H9 (cell line): ENCODE measurements at regions not wholly inside any gene's neighbourhood (a gene's known extent, or its start where the extent isn't known, plus 50 kb on each side); places are given as distances from the start of the nearest gene placed in this dataset.

Experiments
- DNase-seq: peaks from one replicate; pipeline ENCODE4 v3.0.0-alpha.2; 2017
- H2AFZ ChIP-seq: one replicate; pipeline ENCODE4 v1.6.1; 2013; ENCODE audit warnings: mild to moderate bottlenecking, low read length, control low read depth, moderate library complexity
- H2AK5ac ChIP-seq: 2 replicates; pipeline ENCODE4 v1.6.1; 2013; ENCODE audit warnings: low read length, control low read depth, mixed read lengths; ENCODE audit not compliant: insufficient read length
- H2BK120ac ChIP-seq: one replicate; pipeline ENCODE4 v1.6.1; 2013; ENCODE audit warnings: low read depth, mild to moderate bottlenecking, low read length, control low read depth, inconsistent platforms; ENCODE audit not compliant: poor library complexity, severe bottlenecking
- H2BK12ac ChIP-seq: 2 replicates; pipeline ENCODE4 v1.6.1; 2013; ENCODE audit warnings: low read length, control low read depth, mixed read lengths, low read depth; ENCODE audit not compliant: insufficient read length
- H2BK15ac ChIP-seq: 2 replicates; pipeline ENCODE4 v1.6.1; 2013; ENCODE audit warnings: low read depth, low read length, control low read depth
- H2BK20ac ChIP-seq: one replicate; pipeline ENCODE4 v1.6.1; 2013; ENCODE audit warnings: low read depth, mild to moderate bottlenecking, low read length, control low read depth, inconsistent platforms; ENCODE audit not compliant: poor library complexity, severe bottlenecking
- H2BK5ac ChIP-seq: 2 replicates; pipeline ENCODE4 v1.6.1; 2013; ENCODE audit warnings: low read length, control low read depth, mixed read lengths; ENCODE audit not compliant: insufficient read length
- H3K14ac ChIP-seq: 2 replicates; pipeline ENCODE4 v1.6.1; 2013; ENCODE audit warnings: low read length, control low read depth; ENCODE audit not compliant: insufficient read depth
- H3K18ac ChIP-seq: 2 replicates; pipeline ENCODE4 v1.6.1; 2013; ENCODE audit warnings: low read depth, mild to moderate bottlenecking, mixed read lengths, low read length, control low read depth; ENCODE audit not compliant: insufficient read length
- H3K23ac ChIP-seq: 2 replicates; pipeline ENCODE4 v1.6.1; 2013; ENCODE audit warnings: low read length, control low read depth, mixed read lengths, low read depth; ENCODE audit not compliant: insufficient read length
- H3K23me2 ChIP-seq: 2 replicates; pipeline ENCODE4 v1.6.1; 2013; ENCODE audit warnings: low read depth, mild to moderate bottlenecking, mixed read lengths, low read length, control low read depth; ENCODE audit not compliant: insufficient read length, poor library complexity, severe bottlenecking
- H3K27ac ChIP-seq: 2 replicates; pipeline ENCODE4 v1.5.1; 2013; ENCODE audit warnings: low read length, control low read depth, mixed read lengths, low read depth; ENCODE audit not compliant: insufficient read length
- H3K27me3 ChIP-seq: 2 replicates; pipeline ENCODE4 v1.6.1; 2013; ENCODE audit warnings: low read length, control low read depth, inconsistent platforms; ENCODE audit not compliant: insufficient read depth
- H3K4ac ChIP-seq: 2 replicates; pipeline ENCODE4 v1.6.1; 2013; ENCODE audit warnings: low read depth, mild to moderate bottlenecking, control low read depth, inconsistent platforms, low read length, moderate library complexity
- H3K4me1 ChIP-seq: 2 replicates; pipeline ENCODE4 v1.6.1; 2013; ENCODE audit warnings: low read length, control low read depth, inconsistent platforms; ENCODE audit not compliant: insufficient read depth
- H3K4me2 ChIP-seq: 2 replicates; pipeline ENCODE4 v1.6.1; 2013; ENCODE audit warnings: low read length, control low read depth, mixed read lengths; ENCODE audit not compliant: insufficient read length, insufficient read depth
- H3K56ac ChIP-seq: 2 replicates; pipeline ENCODE4 v1.6.1; 2013; ENCODE audit warnings: low read depth, mild to moderate bottlenecking, mixed read lengths, low read length, control low read depth; ENCODE audit not compliant: insufficient read length
- H3K79me1 ChIP-seq: 2 replicates; pipeline ENCODE4 v1.6.1; 2013; ENCODE audit warnings: low read depth, mild to moderate bottlenecking, moderate library complexity, low read length, control low read depth, inconsistent platforms; ENCODE audit not compliant: insufficient read depth, poor library complexity, severe bottlenecking
- H3K79me2 ChIP-seq: 2 replicates; pipeline ENCODE4 v1.6.1; 2013; ENCODE audit warnings: low read length, control low read depth, inconsistent platforms; ENCODE audit not compliant: insufficient read depth
- H3K9ac ChIP-seq: 2 replicates; pipeline ENCODE4 v1.6.1; 2013; ENCODE audit warnings: low read length, control low read depth, mixed read lengths; ENCODE audit not compliant: insufficient read length; ENCODE audit errors: extremely low read depth
- H3K9me3 ChIP-seq: one replicate; pipeline ENCODE4 v1.6.1; 2013; ENCODE audit warnings: low read depth, low read length, inconsistent platforms; ENCODE audit not compliant: control insufficient read depth
- H3T11ph ChIP-seq: one replicate; pipeline ENCODE4 v1.6.1; 2013; ENCODE audit warnings: mild to moderate bottlenecking, low read length, control low read depth, inconsistent platforms
- H4K20me1 ChIP-seq: one replicate; pipeline ENCODE4 v1.6.1; 2013; ENCODE audit not compliant: control insufficient read depth, insufficient read length, insufficient read depth
- H4K5ac ChIP-seq: 2 replicates; pipeline ENCODE4 v1.6.1; 2013; ENCODE audit warnings: low read depth, mild to moderate bottlenecking, mixed read lengths, low read length, control low read depth; ENCODE audit not compliant: insufficient read length
- H4K8ac ChIP-seq: replicated peaks from 2 replicates; pipeline ENCODE4 v1.6.1; 2013; ENCODE audit warnings: low read length, control low read depth, mixed read lengths, low read depth; ENCODE audit not compliant: insufficient read length
- H4K91ac ChIP-seq: 2 replicates; pipeline ENCODE4 v1.6.1; 2013; ENCODE audit warnings: low read depth, mild to moderate bottlenecking, moderate library complexity, mixed read lengths, low read length, control low read depth; ENCODE audit not compliant: insufficient read length
- H3K27ac Mint-ChIP-seq, 3 experiments: 2 replicates in 2 of 3; 3 replicates in 1 of 3; pipeline ENCODE4 v1.8.0; 2020 to 2021; ENCODE audit warnings: mixed read lengths in 3 of 3, mild to moderate bottlenecking in 1 of 3, moderate library complexity in 1 of 3
- H3K27me3 Mint-ChIP-seq: 2 replicates; pipeline ENCODE4 v1.8.0; 2021; ENCODE audit warnings: low read depth, mild to moderate bottlenecking, moderate library complexity, mixed read lengths
- H3K36me3 Mint-ChIP-seq, 3 experiments: 2 replicates in 2 of 3; 3 replicates in 1 of 3; pipeline ENCODE4 v1.8.0; 2020 to 2021; ENCODE audit warnings: low read depth in 3 of 3, mixed read lengths in 3 of 3; ENCODE audit not compliant: insufficient read depth in 1 of 3
- H3K4me1 Mint-ChIP-seq, 2 experiments: 2 replicates each; pipeline ENCODE4 v1.8.0; 2020; ENCODE audit warnings: mixed read lengths in 2 of 2
- H3K4me3 Mint-ChIP-seq, 2 experiments: 2 replicates in 1 of 2; 3 replicates in 1 of 2; pipeline ENCODE4 v1.8.0; 2020 to 2021; ENCODE audit warnings: mild to moderate bottlenecking in 2 of 2, mixed read lengths in 2 of 2, moderate library complexity in 1 of 2
- H3K9me3 Mint-ChIP-seq, 2 experiments: 2 replicates in 1 of 2; 3 replicates in 1 of 2; pipeline ENCODE4 v1.8.0; 2020; ENCODE audit warnings: mild to moderate bottlenecking in 2 of 2, mixed read lengths in 2 of 2, moderate library complexity in 1 of 2
- WGBS: extraction: QIAGEN DNeasy Blood & Tissue Kit; methylation state at CpG from one replicate; pipeline ENCODE4 v1.1.7; 2013; ENCODE audit warnings: missing lambda C conversion rate, low lambda C conversion rate, mixed read lengths; ENCODE audit not compliant: insufficient read length; ENCODE audit errors: extremely low coverage; 5-methylcytosine and 5-hydroxymethylcytosine counted together
- TF ChIP-seq, protein P1 (sequence below): fragments of 200-600 bp; sonication (generic); conservative IDR thresholded peaks from 3 replicates; pipeline ENCODE4 v1.8.0; 2021; ENCODE audit warnings: antibody characterized with exemption, mild to moderate bottlenecking

- no peak overlapping the region for H3K14ac ChIP-seq
- Mint-ChIP-seq H3K27ac (no peak overlapping the region; a peak in 1 of 7 replicates), H3K4me1 (no peaks in the 10 kb centered on the region), H3K9me3 (no peaks in the 10 kb centered on the region), H3K4me3 (no peak overlapping the region), H3K36me3 (no peaks in the 10 kb centered on the region), H3K27me3 (no peaks in the 10 kb centered on the region)
- no peak overlapping the region for H2BK12ac ChIP-seq
- no peaks in the 10 kb centered on the region for H4K20me1 ChIP-seq
- TF ChIP-seq, protein P1, sequence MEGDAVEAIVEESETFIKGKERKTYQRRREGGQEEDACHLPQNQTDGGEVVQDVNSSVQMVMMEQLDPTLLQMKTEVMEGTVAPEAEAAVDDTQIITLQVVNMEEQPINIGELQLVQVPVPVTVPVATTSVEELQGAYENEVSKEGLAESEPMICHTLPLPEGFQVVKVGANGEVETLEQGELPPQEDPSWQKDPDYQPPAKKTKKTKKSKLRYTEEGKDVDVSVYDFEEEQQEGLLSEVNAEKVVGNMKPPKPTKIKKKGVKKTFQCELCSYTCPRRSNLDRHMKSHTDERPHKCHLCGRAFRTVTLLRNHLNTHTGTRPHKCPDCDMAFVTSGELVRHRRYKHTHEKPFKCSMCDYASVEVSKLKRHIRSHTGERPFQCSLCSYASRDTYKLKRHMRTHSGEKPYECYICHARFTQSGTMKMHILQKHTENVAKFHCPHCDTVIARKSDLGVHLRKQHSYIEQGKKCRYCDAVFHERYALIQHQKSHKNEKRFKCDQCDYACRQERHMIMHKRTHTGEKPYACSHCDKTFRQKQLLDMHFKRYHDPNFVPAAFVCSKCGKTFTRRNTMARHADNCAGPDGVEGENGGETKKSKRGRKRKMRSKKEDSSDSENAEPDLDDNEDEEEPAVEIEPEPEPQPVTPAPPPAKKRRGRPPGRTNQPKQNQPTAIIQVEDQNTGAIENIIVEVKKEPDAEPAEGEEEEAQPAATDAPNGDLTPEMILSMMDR = no peak
- no peaks in the 10 kb centered on the region for H3K79me2 ChIP-seq
- no peak overlapping the region for H3K23ac ChIP-seq
- H4K5ac ChIP-seq = no peak overlapping the region
- H2AFZ ChIP-seq = no peak overlapping the region
- H4K8ac ChIP-seq = no peak overlapping the region
- no peak overlapping the region for H3K18ac ChIP-seq
- H2BK15ac ChIP-seq = no peak overlapping the region
- no peak overlapping the region for H3K4me2 ChIP-seq
- no peaks in the 10 kb centered on the region for H3K9me3 ChIP-seq
- no peak overlapping the region for H3K27ac ChIP-seq
- no peak overlapping the region for H2AK5ac ChIP-seq
- no peak overlapping the region for H3K4ac ChIP-seq
- no peak overlapping the region for H3K9ac ChIP-seq
- no peak overlapping the region for H2BK20ac ChIP-seq
- H3K79me1 ChIP-seq = no peaks in the 10 kb centered on the region
- no peak overlapping the region for H2BK5ac ChIP-seq
- no CpG with 5 or more reads among the region's 2 CpGs for WGBS
- no peaks in the 10 kb centered on the region for H3K27me3 ChIP-seq
- H3K23me2 ChIP-seq = no peaks in the 10 kb centered on the region
- DNase-seq = no peak
- H3K4me1 ChIP-seq = no peaks in the 10 kb centered on the region
- H4K91ac ChIP-seq = no peak overlapping the region
- no peak overlapping the region for H3T11ph ChIP-seq
- H2BK120ac ChIP-seq = no peak overlapping the region
- H3K56ac ChIP-seq = no peak overlapping the region
Measured at GRCh38 chr18:2482706-2483475, 88.4 kb downstream of the METTL4 start.
